ENCODE measurements at regions not wholly inside any gene's neighbourhood (a gene's known extent, or its start where the extent isn't known, plus 50 kb on each side); places are given as distances from the start of the nearest gene placed in this dataset.

- H3K36me3 ChIP-seq, result no peaks in the 10 kb centered on the region
- 70 to 78% methylated on average over 2 of the region's 2 CpGs for WGBS, 2 donors
- H3K4me1 ChIP-seq, result no peaks in the 10 kb centered on the region
- H3K4me3 ChIP-seq, result no peak overlapping the region
- no peaks in the 10 kb centered on the region for H3K27me3 ChIP-seq
- TF ChIP-seq POLR2AphosphoS5 (IDR thresholded peaks at IDR 0.05) (no peak), POLR2A (IDR thresholded peaks at IDR 0.05) (no peak), CTCF (IDR thresholded peaks at IDR 0.05) (no peak)
- no peak overlapping the region for H3K27ac ChIP-seq
- DNase-seq, result no peak
- H3K9me3 ChIP-seq, result no peaks in the 10 kb centered on the region
- intact Hi-C loops (cut with DNase I), result no loop called here
Measured at GRCh38 chr7:106966121-106966520, 78.4 kb upstream of the PRKAR2B start.

- no peaks in the 10 kb centered on the region for H3K4me1 ChIP-seq
- H3K27ac ChIP-seq, result no peak overlapping the region
- no peaks in the 10 kb centered on the region for H3K27me3 ChIP-seq
- WGBS, 2 donors, result 85 to 86% methylated on average over 5 of the region's 5 CpGs
- H3K9me3 ChIP-seq, result no peaks in the 10 kb centered on the region
- no peaks in the 10 kb centered on the region for H3K36me3 ChIP-seq
- no peak for DNase-seq
- TF ChIP-seq EP300 (IDR thresholded peaks at IDR 0.05) (no peak), POLR2A (IDR thresholded peaks at IDR 0.05) (no peak), CTCF (IDR thresholded peaks at IDR 0.05) (no peak), POLR2AphosphoS5 (IDR thresholded peaks at IDR 0.05) (no peak)
- intact Hi-C loops (cut with DNase I), result no loop called here
- H3K4me3 ChIP-seq, result no peak overlapping the region
Measured at GRCh38 chr7:106968160-106968559, 76.3 kb upstream of the PRKAR2B start.

- H3K9me3 ChIP-seq, result no peaks in the 10 kb centered on the region
- H3K4me3 ChIP-seq, result no peak overlapping the region
- no peaks in the 10 kb centered on the region for H3K4me1 ChIP-seq
- H3K27me3 ChIP-seq, result no peaks in the 10 kb centered on the region
- no peak for DNase-seq
- H3K36me3 ChIP-seq, result no peaks in the 10 kb centered on the region
- peak overlapping the region in 2 of 4 donors; percentile 24 to 45 for H3K27ac ChIP-seq
- no peak for TF ChIP-seq POLR2AphosphoS5 (IDR thresholded peaks at IDR 0.05)
- TF ChIP-seq POLR2A (IDR thresholded peaks at IDR 0.05), result no peak
- TF ChIP-seq CTCF (IDR thresholded peaks at IDR 0.05), result no peak
- no peak for TF ChIP-seq EP300 (IDR thresholded peaks at IDR 0.05)
- intact Hi-C loops (cut with DNase I), result no loop called here
- 83 to 88% methylated on average over 10 of the region's 10 CpGs for WGBS, 2 donors
Measured at GRCh38 chr7:106978425-106979420, 65.8 kb upstream of the PRKAR2B start.

GRCh38 chr7:106979551-106980357 is 64.8 kb upstream of the PRKAR2B start:
- intact Hi-C loops (cut with DNase I), result no loop called here
- no peaks in the 10 kb centered on the region for H3K4me1 ChIP-seq
- H3K4me3 ChIP-seq, result no peak overlapping the region
- WGBS, 2 donors, result 61 to 73% methylated on average over 9 of the region's 9 CpGs
- no peaks in the 10 kb centered on the region for H3K27me3 ChIP-seq
- peak overlapping the region in 2 of 4 donors; percentile 24 to 45 for H3K27ac ChIP-seq
- TF ChIP-seq POLR2A (IDR thresholded peaks at IDR 0.05) (no peak), POLR2AphosphoS5 (IDR thresholded peaks at IDR 0.05) (no peak), EP300 (IDR thresholded peaks at IDR 0.05) (no peak), CTCF (IDR thresholded peaks at IDR 0.05) (no peak)
- no peaks in the 10 kb centered on the region for H3K9me3 ChIP-seq
- DNase-seq, result no peak
- H3K36me3 ChIP-seq, result no peaks in the 10 kb centered on the region

All from sigmoid colon (tissue), 6 donors.